Adrenal gland (tissue), 5 donors: ENCODE measurements at regions not wholly inside any gene's neighbourhood (a gene's known extent, or its start where the extent isn't known, plus 50 kb on each side); places are given as distances from the start of the nearest gene placed in this dataset.

Experiments
- POLR2A ChIP-seq, 2 donors: fragments of 450-650 bp; IDR thresholded peaks; one replicate each; pipeline ENCODE4 v1.6.1; 2017; ENCODE audit warnings: antibody characterized with exemption in 2 of 2, mild to moderate bottlenecking in 2 of 2, moderate library complexity in 1 of 2
- TF ChIP-seq, protein P1 (sequence below), 6 experiments: fragments of 450-650 bp in 4 of 6; fragments of 200-600 bp in 2 of 6; sonication (generic) in 1 of 6; IDR thresholded peaks; 1 replicate in 5 of 6; 2 replicates in 1 of 6; pipeline versions ENCODE4 v1.5.1 to v1.8.0; 2016 to 2021; ENCODE audit warnings: antibody characterized with exemption in 6 of 6, mild to moderate bottlenecking in 2 of 6, moderate library complexity in 1 of 6
- donor health status: DM: no; HTN: no; CAD: no.

DNA sequence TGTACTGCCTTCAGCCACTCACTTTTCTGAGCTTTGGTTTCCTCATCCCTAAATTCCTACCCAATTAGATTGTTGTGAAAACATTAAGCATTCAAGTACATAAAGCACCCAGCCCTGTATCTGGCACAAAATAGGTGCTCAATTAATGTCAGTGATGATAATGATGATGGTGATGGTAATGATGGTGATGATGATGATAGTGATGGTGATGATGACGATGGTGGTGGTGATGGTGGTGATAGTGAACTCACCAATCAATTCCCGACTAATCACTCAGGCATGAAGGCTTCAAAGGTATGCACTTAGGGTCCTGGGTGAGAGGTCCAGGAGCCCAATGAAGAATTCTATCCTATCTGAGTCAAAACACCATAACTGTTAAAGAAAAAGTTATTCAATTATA lies 383.5 kb downstream of the MATN1 start:
- TF ChIP-seq, protein P1, sequence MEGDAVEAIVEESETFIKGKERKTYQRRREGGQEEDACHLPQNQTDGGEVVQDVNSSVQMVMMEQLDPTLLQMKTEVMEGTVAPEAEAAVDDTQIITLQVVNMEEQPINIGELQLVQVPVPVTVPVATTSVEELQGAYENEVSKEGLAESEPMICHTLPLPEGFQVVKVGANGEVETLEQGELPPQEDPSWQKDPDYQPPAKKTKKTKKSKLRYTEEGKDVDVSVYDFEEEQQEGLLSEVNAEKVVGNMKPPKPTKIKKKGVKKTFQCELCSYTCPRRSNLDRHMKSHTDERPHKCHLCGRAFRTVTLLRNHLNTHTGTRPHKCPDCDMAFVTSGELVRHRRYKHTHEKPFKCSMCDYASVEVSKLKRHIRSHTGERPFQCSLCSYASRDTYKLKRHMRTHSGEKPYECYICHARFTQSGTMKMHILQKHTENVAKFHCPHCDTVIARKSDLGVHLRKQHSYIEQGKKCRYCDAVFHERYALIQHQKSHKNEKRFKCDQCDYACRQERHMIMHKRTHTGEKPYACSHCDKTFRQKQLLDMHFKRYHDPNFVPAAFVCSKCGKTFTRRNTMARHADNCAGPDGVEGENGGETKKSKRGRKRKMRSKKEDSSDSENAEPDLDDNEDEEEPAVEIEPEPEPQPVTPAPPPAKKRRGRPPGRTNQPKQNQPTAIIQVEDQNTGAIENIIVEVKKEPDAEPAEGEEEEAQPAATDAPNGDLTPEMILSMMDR (IDR thresholded peaks at IDR 0.05) = no peak
- no peak for TF ChIP-seq POLR2A (IDR thresholded peaks at IDR 0.05)
